Epithelial cell of esophagus (primary cell): ENCODE measurements at regions not wholly inside any gene's neighbourhood (a gene's known extent, or its start where the extent isn't known, plus 50 kb on each side); places are given as distances from the start of the nearest gene placed in this dataset.

ENCODE experiments used
- DNase-seq: peaks from one replicate; pipeline ENCODE4 v3.0.0; 2010; ENCODE audit warnings: low read depth
- H3K4me3 ChIP-seq: 2 replicates; pipeline ENCODE4 v1.5.1; 2011; ENCODE audit warnings: mild to moderate bottlenecking, low read length, control low read depth
- TF ChIP-seq, protein P1 (sequence below): IDR thresholded peaks from 2 replicates; pipeline ENCODE4 v1.5.1; 2011; ENCODE audit warnings: low read depth, mild to moderate bottlenecking, low read length, control low read depth, inconsistent platforms; ENCODE audit not compliant: insufficient read depth; ENCODE audit errors: missing control alignments

DNA sequence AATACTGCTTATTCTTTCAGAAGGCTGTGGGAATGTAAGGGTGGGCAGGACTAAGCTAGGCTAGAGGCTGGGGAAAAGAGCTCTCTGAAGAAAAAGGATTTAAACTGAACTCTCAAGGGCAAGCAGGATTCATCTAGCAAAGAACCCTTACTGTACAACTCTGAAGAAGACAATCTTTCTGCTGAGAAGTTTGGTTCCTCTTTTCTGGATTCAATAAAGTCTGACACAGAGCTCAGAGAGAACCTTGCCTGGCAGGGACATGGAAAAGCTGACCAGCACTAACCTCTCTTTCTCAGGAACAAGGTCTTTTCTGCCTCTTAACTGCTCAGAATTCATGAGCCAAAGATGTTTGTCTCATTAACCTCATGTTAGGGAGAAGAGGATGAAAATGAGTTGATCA lies 388.4 kb upstream of the DDI1 start:
- H3K4me3 ChIP-seq, result no peak overlapping the region
- DNase-seq, result no peak
- TF ChIP-seq, protein P1, sequence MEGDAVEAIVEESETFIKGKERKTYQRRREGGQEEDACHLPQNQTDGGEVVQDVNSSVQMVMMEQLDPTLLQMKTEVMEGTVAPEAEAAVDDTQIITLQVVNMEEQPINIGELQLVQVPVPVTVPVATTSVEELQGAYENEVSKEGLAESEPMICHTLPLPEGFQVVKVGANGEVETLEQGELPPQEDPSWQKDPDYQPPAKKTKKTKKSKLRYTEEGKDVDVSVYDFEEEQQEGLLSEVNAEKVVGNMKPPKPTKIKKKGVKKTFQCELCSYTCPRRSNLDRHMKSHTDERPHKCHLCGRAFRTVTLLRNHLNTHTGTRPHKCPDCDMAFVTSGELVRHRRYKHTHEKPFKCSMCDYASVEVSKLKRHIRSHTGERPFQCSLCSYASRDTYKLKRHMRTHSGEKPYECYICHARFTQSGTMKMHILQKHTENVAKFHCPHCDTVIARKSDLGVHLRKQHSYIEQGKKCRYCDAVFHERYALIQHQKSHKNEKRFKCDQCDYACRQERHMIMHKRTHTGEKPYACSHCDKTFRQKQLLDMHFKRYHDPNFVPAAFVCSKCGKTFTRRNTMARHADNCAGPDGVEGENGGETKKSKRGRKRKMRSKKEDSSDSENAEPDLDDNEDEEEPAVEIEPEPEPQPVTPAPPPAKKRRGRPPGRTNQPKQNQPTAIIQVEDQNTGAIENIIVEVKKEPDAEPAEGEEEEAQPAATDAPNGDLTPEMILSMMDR, result no peak

DNA sequence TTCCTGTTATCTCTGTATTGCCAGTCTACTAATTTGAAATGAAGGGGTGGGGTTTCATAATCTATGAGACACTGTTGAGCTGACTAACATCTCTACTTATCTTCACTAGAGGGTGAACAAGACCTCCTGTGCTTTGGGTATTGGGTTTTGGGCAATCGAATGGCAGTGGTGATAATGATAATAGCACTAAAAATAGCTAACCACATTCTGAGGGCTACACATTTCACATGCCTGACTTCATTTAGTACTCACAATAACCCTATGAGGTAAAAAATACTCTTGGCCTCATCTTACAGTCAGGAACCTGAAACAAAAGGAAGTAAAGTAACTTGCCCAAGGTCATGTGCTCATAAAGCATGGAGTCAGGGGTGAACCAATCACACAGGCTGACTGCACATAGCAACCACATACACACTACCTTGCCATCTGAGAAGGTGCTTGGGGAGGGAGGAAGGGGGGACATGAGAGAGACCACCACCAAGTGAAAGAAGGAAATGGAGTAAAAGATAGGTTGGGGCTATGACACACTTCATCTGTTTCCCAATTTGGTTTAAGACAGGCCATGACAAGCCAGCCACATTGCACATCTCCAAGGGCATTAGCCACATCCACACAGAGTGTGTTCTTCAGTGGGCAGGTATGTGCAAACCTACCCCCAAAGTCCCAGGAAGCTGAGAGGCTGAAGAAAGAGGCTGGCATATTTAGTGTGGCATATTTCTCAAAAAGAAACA lies 387.6 kb upstream of the DDI1 start:
- no peak overlapping the region for H3K4me3 ChIP-seq
- TF ChIP-seq, protein P1, result no peak
- peak; percentile 55 for DNase-seq

DNA sequence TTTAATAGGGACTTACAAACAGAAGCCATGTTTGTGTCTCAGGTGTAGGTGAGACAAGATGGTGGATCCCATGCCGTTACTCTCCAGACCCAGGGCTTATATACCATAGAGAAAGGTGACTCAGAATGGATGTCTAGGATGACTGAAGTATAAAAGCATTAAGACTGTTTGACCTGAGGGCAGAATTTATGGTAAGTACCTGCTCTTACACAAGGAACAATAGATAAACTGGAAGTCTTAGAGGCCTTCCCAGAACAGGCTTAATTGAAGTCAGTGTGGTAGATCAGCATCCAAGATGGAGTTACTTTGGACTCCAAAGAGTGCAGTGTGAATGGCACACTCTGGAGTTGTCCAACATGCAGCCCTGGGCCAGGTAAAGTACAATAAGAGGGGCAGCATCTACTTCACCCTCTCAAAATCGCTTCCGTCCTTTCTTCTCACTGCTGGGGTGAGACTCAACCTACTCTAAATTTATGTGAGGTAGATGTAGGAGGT lies 387.0 kb upstream of the DDI1 start:
- TF ChIP-seq, protein P1, result no peak
- no peak overlapping the region for H3K4me3 ChIP-seq
- DNase-seq, result peak; percentile 79

DNA sequence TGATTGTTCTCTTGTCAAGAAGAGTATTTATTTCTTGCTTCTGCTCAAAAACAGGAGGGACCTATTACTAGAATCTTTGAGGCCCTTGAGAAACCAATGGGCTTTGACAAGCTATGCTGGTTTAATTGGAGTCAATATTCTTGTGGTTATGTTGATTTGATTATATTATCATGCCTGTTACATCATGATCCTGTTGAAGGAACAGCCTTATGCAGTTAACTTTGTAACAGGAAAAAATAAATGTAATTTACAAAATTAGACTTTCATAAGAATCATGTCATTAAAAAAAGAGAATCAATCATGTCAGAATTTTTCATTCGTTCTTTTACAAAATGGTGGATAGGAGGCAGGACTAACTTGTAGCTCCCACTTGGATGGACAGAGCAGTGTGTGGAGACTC lies 386.1 kb upstream of the DDI1 start:
- H3K4me3 ChIP-seq, result no peak overlapping the region
- TF ChIP-seq, protein P1, result no peak
- no peak for DNase-seq

DNA sequence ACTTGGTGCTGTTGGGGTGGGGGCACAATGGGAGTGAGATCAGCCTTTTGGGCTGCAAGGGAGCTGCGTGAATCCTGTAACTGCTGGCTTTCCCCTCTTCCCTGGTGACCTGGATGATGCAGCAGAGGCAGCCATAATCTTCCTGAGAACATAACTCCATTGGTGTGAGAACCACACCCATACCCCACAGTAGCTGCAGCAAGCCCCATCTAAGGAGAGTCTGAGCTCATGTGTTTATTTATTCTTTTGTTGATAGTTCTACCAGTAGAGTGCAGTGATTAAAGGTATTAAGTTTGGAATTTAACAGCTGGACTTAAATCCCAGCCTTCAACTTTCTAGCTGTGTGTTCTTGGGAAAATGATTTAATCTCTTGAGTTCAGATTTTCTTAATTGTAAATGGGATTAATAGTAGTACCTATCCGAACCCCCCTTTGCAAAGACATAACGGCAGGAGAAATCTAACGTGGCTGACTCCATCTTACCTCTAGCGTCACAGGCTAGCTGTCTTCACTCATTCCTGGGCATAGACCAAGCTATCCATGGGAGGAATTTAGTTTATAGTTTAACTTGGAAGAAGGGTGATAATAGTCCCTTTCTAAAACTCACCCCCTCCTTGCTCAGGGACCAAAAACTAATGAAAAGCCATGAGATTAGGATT lies 385.0 kb upstream of the DDI1 start:
- TF ChIP-seq, protein P1, result no peak
- no peak overlapping the region for H3K4me3 ChIP-seq
- no peak for DNase-seq

DNA sequence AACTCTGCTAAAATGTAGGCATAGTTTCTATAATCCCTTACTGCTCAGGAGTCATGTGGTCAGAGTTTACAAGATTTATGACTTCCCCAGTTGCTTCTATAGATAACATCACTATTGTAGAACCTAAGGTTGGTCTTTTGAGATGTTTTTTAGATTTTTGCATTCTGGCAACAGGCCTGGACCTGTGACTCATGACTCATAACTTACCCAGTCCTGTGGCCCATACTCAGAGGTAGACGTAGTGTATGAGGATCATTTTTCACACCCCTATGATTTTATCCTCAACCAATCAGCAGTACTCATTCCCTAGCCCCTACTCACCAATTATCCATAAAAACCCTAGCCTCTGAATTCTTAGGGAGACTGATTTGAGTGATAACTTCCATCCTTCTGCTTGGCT lies 384.4 kb upstream of the DDI1 start:
- DNase-seq, result no peak
- TF ChIP-seq, protein P1, result no peak
- H3K4me3 ChIP-seq, result no peak overlapping the region
